ENCODE measurements at regions not wholly inside any gene's neighbourhood (a gene's known extent, or its start where the extent isn't known, plus 50 kb on each side); places are given as distances from the start of the nearest gene placed in this dataset.

DNA sequence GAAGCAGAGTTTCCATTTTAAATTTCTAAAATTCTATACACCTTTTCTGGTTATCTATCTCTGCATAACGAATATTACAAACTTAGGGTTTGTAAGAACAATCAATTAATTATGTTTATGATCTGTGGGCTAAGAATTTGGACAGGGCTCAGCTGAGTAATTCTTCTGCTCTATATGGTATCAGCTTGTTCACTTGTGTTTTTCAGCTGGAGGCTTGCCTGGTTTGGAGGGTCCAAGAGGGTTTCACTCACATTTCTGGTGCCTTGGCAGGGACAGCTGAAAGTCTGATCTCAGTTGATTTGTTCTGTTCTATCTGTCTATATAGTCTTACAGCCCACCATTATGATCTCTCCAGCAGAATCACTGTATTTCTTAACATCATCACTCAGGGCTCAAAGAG lies 57.8 kb upstream of the ADGRA3 start:
- TF ChIP-seq, protein P1, sequence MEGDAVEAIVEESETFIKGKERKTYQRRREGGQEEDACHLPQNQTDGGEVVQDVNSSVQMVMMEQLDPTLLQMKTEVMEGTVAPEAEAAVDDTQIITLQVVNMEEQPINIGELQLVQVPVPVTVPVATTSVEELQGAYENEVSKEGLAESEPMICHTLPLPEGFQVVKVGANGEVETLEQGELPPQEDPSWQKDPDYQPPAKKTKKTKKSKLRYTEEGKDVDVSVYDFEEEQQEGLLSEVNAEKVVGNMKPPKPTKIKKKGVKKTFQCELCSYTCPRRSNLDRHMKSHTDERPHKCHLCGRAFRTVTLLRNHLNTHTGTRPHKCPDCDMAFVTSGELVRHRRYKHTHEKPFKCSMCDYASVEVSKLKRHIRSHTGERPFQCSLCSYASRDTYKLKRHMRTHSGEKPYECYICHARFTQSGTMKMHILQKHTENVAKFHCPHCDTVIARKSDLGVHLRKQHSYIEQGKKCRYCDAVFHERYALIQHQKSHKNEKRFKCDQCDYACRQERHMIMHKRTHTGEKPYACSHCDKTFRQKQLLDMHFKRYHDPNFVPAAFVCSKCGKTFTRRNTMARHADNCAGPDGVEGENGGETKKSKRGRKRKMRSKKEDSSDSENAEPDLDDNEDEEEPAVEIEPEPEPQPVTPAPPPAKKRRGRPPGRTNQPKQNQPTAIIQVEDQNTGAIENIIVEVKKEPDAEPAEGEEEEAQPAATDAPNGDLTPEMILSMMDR (IDR thresholded peaks at IDR 0.05; ENCODE audit: control extremely low read depth in 1 of 3, insufficient read depth in 1 of 3, low read depth in 1 of 3, low read length in 3 of 3) = no peak
- TF ChIP-seq ASH2L (IDR thresholded peaks at IDR 0.05; ENCODE audit: low read length) = no peak
- no peak for TF ChIP-seq SIN3A (conservative IDR thresholded peaks at IDR 0.05 in 1 of 2, IDR thresholded peaks at IDR 0.05 in 1 of 2; ENCODE audit: low read depth in 1 of 2, low read length in 2 of 2)
- TF ChIP-seq EZH2 (IDR thresholded peaks at IDR 0.05; ENCODE audit: low read depth, low read length, severe bottlenecking) = no peak
- no peak for TF ChIP-seq POLR2A (IDR thresholded peaks at IDR 0.05; ENCODE audit: control extremely low read depth in 1 of 2, low read depth in 2 of 2, low read length in 2 of 2)
- no peak for TF ChIP-seq RFX5 (IDR thresholded peaks at IDR 0.05; ENCODE audit: borderline replicate concordance, low read depth, low read length)
- TF ChIP-seq HDAC2 (IDR thresholded peaks at IDR 0.05; ENCODE audit: borderline replicate concordance in 1 of 2, low read depth in 2 of 2, low read length in 2 of 2) = no peak
- TF ChIP-seq HDAC6 (IDR thresholded peaks at IDR 0.05; ENCODE audit: low read depth, low read length) = no peak
- no peak for TF ChIP-seq MAFK (IDR thresholded peaks at IDR 0.05; ENCODE audit: low read depth, low read length)
- TF ChIP-seq, protein P2, sequence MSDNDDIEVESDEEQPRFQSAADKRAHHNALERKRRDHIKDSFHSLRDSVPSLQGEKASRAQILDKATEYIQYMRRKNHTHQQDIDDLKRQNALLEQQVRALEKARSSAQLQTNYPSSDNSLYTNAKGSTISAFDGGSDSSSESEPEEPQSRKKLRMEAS (IDR thresholded peaks at IDR 0.05) = no peak
- no peak for TF ChIP-seq CHD7 (IDR thresholded peaks at IDR 0.05; ENCODE audit: insufficient replicate concordance, low read length)
- no peak for TF ChIP-seq SP1 (IDR thresholded peaks at IDR 0.05; ENCODE audit: low read depth, low read length)
- TF ChIP-seq, protein P3, sequence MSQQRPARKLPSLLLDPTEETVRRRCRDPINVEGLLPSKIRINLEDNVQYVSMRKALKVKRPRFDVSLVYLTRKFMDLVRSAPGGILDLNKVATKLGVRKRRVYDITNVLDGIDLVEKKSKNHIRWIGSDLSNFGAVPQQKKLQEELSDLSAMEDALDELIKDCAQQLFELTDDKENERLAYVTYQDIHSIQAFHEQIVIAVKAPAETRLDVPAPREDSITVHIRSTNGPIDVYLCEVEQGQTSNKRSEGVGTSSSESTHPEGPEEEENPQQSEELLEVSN (IDR thresholded peaks at IDR 0.05) = no peak

Data from H1 (cell line).